K562 (cell line): ENCODE measurements at regions not wholly inside any gene's neighbourhood (a gene's known extent, or its start where the extent isn't known, plus 50 kb on each side); places are given as distances from the start of the nearest gene placed in this dataset.

ENCODE experiments used
- ATAC-seq: fragments of 200-7000 bp; cut with Tn5 transposase; 3 replicates; pipeline ENCODE4 v1.9.1; 2020; ENCODE audit warnings: moderate library complexity
- BruUV-seq: library from RNA; stranded (reverse); fragments of 400-500 nt; replicated peaks from 2 replicates; lab custom pipeline; 2021; lab: Mats Ljungman, UMichigan
- CTCF ChIA-PET: fragments of 300-600 bp; formaldehyde crosslinking; extraction: SDS; loops from one replicate; lab custom pipeline; 2021; ENCODE audit warnings: low intra/inter-chr PET ratio; lab: Yijun Ruan, JAX
- POLR2A ChIA-PET: fragments of 300-600, 350-650 bp; sonication (Branson Sonifier 250); formaldehyde crosslinking; extraction: SDS; loops from one replicate; lab custom pipeline; 2021; ENCODE audit warnings: antibody characterized with exemption, inconsistent platforms; lab: Yijun Ruan, JAX
- DNase-seq, 4 experiments: peaks; one replicate each; pipeline versions ENCODE4 v3.0.0 to v3.0.0-alpha.2; 2011 to 2018; ENCODE audit warnings: low spot score in 3 of 4, mixed read lengths in 3 of 4; ENCODE audit errors: extremely low read depth in 1 of 4
- FAIRE-seq: peaks from 2 replicates; lab custom pipeline; 2011; peaks lifted over from hg19 to GRCh38; lab: Jason Lieb, UNC
- H2AFZ ChIP-seq: 2 replicates; pipeline ENCODE4 v1.6.0; 2011; ENCODE audit warnings: low read depth, low read length, control low read depth, inconsistent platforms
- H3K27ac ChIP-seq: fragments of 200-600 bp; 3 replicates; pipeline ENCODE4 v1.8.0; 2011; ENCODE audit warnings: low read depth, mild to moderate bottlenecking, control low read depth, inconsistent platforms, low read length, moderate library complexity, mixed read lengths; ENCODE audit errors: extremely low read depth
- H3K27me3 ChIP-seq, 2 experiments: fragments of 300-600 bp in 1 of 2; 2 replicates in 1 of 2; 3 replicates in 1 of 2; pipeline versions ENCODE4 v1.6.0 to v1.8.0; 2011; ENCODE audit warnings: inconsistent platforms in 2 of 2, low read length in 2 of 2, mild to moderate bottlenecking in 1 of 2, mixed read lengths in 1 of 2, moderate library complexity in 1 of 2; ENCODE audit not compliant: control insufficient read depth in 2 of 2, insufficient read depth in 2 of 2
- H3K36me3 ChIP-seq: fragments of 300-600 bp; 3 replicates; pipeline ENCODE4 v1.8.0; 2011; ENCODE audit warnings: mild to moderate bottlenecking, low read length, inconsistent platforms; ENCODE audit not compliant: control insufficient read depth, insufficient read depth
- H3K4me1 ChIP-seq, 2 experiments: fragments of 200-600 bp in 1 of 2; replicated peaks in 1 of 2; 2 replicates in 1 of 2; 3 replicates in 1 of 2; pipeline versions ENCODE4 v1.5.1 to v1.8.0; 2011; ENCODE audit warnings: inconsistent platforms in 2 of 2, low read length in 2 of 2, mild to moderate bottlenecking in 1 of 2, mixed read lengths in 1 of 2, moderate library complexity in 1 of 2; ENCODE audit not compliant: control insufficient read depth in 2 of 2, insufficient read depth in 2 of 2
- H3K4me2 ChIP-seq: 2 replicates; pipeline ENCODE4 v1.6.1; 2011; ENCODE audit warnings: low read length, control low read depth, inconsistent platforms, mixed read lengths; ENCODE audit not compliant: insufficient read depth
- H3K4me3 ChIP-seq: fragments of 200-600 bp; sonication (generic), shearing (Covaris generic); 2 replicates; pipeline ENCODE4 v1.5.1; 2016; ENCODE audit warnings: control low read depth, inconsistent platforms
- H3K79me2 ChIP-seq: fragments of 200-600 bp; 3 replicates; pipeline ENCODE4 v1.8.0; 2011; ENCODE audit warnings: low read length, inconsistent platforms; ENCODE audit not compliant: control insufficient read depth, insufficient read depth
- H3K9ac ChIP-seq, 2 experiments: 2 replicates each; pipeline versions ENCODE4 v1.6.0 to v1.6.1; 2011; ENCODE audit warnings: low read depth in 2 of 2, low read length in 2 of 2, control low read depth in 1 of 2, inconsistent platforms in 1 of 2, mild to moderate bottlenecking in 1 of 2, mixed read lengths in 1 of 2; ENCODE audit not compliant: insufficient read depth in 1 of 2
- H3K9me1 ChIP-seq: one replicate; pipeline ENCODE4 v1.6.0; 2011; ENCODE audit warnings: inconsistent platforms, mild to moderate bottlenecking, low read length, moderate library complexity; ENCODE audit not compliant: control insufficient read depth, insufficient read depth
- H3K9me3 ChIP-seq: replicated peaks from 2 replicates; pipeline ENCODE4 v1.5.1; 2011; ENCODE audit warnings: low read depth, low read length, inconsistent platforms; ENCODE audit not compliant: control insufficient read depth, insufficient read depth
- H4K20me1 ChIP-seq: replicated peaks from 2 replicates; pipeline ENCODE4 v1.6.1; 2011; ENCODE audit warnings: low read length, inconsistent platforms, mixed read lengths; ENCODE audit not compliant: control insufficient read depth, insufficient read depth
- HDAC2 ChIP-seq: fragments of 450-650 bp; IDR thresholded peaks from 2 replicates; pipeline ENCODE4 v1.6.1; 2016; ENCODE audit warnings: mild to moderate bottlenecking
- MAZ ChIP-seq, 2 experiments: fragments of 450-650 bp in 1 of 2; sonication (generic) in 1 of 2; formaldehyde crosslinking; IDR thresholded peaks in 1 of 2; conservative IDR thresholded peaks in 1 of 2; 2 replicates each; pipeline versions ENCODE4 v1.4.0 to v1.5.0; 2020; ENCODE audit warnings: mild to moderate bottlenecking in 1 of 2, missing genetic modification reagents in 1 of 2
- MECOM ChIP-seq: fragments of 250-450 bp; sonication (Bioruptor Pico); IDR thresholded peaks from 2 replicates; pipeline ENCODE4 v1.8.0; 2022; ENCODE audit warnings: inconsistent platforms
- NCOA6 ChIP-seq: fragments of 450-650 bp; IDR thresholded peaks from 2 replicates; pipeline ENCODE4 v1.6.1; 2017; ENCODE audit warnings: mild to moderate bottlenecking
- RBFOX2 ChIP-seq: fragments of 200-400 bp; formaldehyde crosslinking; IDR thresholded peaks from 2 replicates; pipeline ENCODE4 v1.6.1; 2017; ENCODE audit warnings: low read depth, mild to moderate bottlenecking, low read length, moderate library complexity
- SMAD1 ChIP-seq: fragments of 150-350 bp; IDR thresholded peaks from 2 replicates; pipeline ENCODE4 v1.6.1; 2014; ENCODE audit warnings: low read length, low read depth; ENCODE audit not compliant: partially characterized antibody
- ZBED1 ChIP-seq: IDR thresholded peaks from 2 replicates; pipeline ENCODE4 v1.6.1; 2014
- ZC3H8 ChIP-seq: fragments of 450-650 bp; IDR thresholded peaks from 2 replicates; pipeline ENCODE4 v1.6.1; 2017
- WGBS: fragments of 100-300 bp; shearing (Covaris generic); methylation state at CpG from one replicate; pipeline ENCODE4 v1.1.6; 2016; ENCODE audit warnings: low coverage, mixed read lengths; ENCODE audit not compliant: insufficient coverage; ENCODE audit errors: missing lambda C conversion rate; 5-methylcytosine and 5-hydroxymethylcytosine counted together
- in situ Hi-C: fragments of 300-500 bp; cut with MboI; formaldehyde crosslinking; loops from 4 replicates; pipeline ENCODE4 v1.15.0; 2018; ENCODE audit warnings: inconsistent platforms, mixed read lengths
- intact Hi-C: fragments of 100-400 bp; cut with micrococcal nuclease; formaldehyde crosslinking; loops from 2 replicates; pipeline ENCODE4 v1.14.2; 2022

GRCh38 chr3:31321620-31322019, 211.1 kb upstream of the STT3B start:
- POLR2A ChIA-PET, result no interaction called here
- intact Hi-C loops, result no loop called here
- no peaks in the 10 kb centered on the region for H3K79me2 ChIP-seq

GRCh38 chr3:31322460-31322859, 210.3 kb upstream of the STT3B start:
- no peak for DNase-seq
- WGBS, result 2% methylated on average over 4 of the region's 4 CpGs
- H3K79me2 ChIP-seq, result no peaks in the 10 kb centered on the region
- no peak for ATAC-seq
- no peak overlapping the region for H2AFZ ChIP-seq
- H3K27ac ChIP-seq, result no peak overlapping the region
- H3K4me1 ChIP-seq, result no peaks in the 10 kb centered on the region
- no peaks in the 10 kb centered on the region for H3K27me3 ChIP-seq
- H3K9me3 ChIP-seq, result no peaks in the 10 kb centered on the region
- intact Hi-C loops, result no loop called here
- no peaks in the 10 kb centered on the region for H3K9me1 ChIP-seq
- H3K4me2 ChIP-seq, result no peak overlapping the region
- no peaks in the 10 kb centered on the region for H4K20me1 ChIP-seq
- H3K36me3 ChIP-seq, result no peaks in the 10 kb centered on the region
- H3K9ac ChIP-seq, result no peak overlapping the region
- in situ Hi-C loops, result no loop called here
- no TSS peak for BruUV-seq
- TF ChIP-seq ZBED1, result no peak
- no peak for TF ChIP-seq HDAC2
- CTCF ChIA-PET, result no interaction called here
- FAIRE-seq, result no peak
- POLR2A ChIA-PET, result no interaction called here
- H3K4me3 ChIP-seq, result no peak overlapping the region

More at GRCh38 chr3:31321620-31322019, 211.1 kb upstream of the STT3B start:
- DNase-seq (no peak), ATAC-seq (no peak), FAIRE-seq (no peak)
- Histone ChIP-seq H3K27ac (no peak overlapping the region), H3K36me3 (no peaks in the 10 kb centered on the region), H3K27me3 (no peaks in the 10 kb centered on the region), H3K9me3 (no peaks in the 10 kb centered on the region), H3K4me3 (no peak overlapping the region), H2AFZ (no peak overlapping the region), H3K4me2 (no peak overlapping the region), H3K9ac (no peak overlapping the region), H4K20me1 (no peaks in the 10 kb centered on the region), H3K4me1 (no peaks in the 10 kb centered on the region), H3K9me1 (no peaks in the 10 kb centered on the region)
- in situ Hi-C loops, result no loop called here
- CTCF ChIA-PET, result no interaction called here
- no TSS peak for BruUV-seq
- WGBS, result 0% methylated on average over 1 of the region's 1 CpG
- TF ChIP-seq SMAD1 (no peak), NCOA6 (no peak), MAZ (CRISPR knock-in tag; conservative IDR thresholded peaks at IDR 0.05 in 1 of 2, IDR thresholded peaks at IDR 0.05 in 1 of 2) (no peak), ZC3H8 (no peak), MECOM (CRISPR knock-in tag) (no peak), RBFOX2 (no peak)
